ENCODE measurements at regions not wholly inside any gene's neighbourhood (a gene's known extent, or its start where the extent isn't known, plus 50 kb on each side); places are given as distances from the start of the nearest gene placed in this dataset.

- no peaks in the 10 kb centered on the region for H3K4me1 Mint-ChIP-seq (ENCODE audit: low read depth, unreplicated experiment)
- no peak overlapping the region for H3K27ac Mint-ChIP-seq (ENCODE audit: unreplicated experiment)
- no peaks in the 10 kb centered on the region for H3K9me3 Mint-ChIP-seq (ENCODE audit: unreplicated experiment)
- no peak for TF ChIP-seq CTCF (IDR thresholded peaks at IDR 0.05; ENCODE audit: partially characterized antibody, unreplicated experiment)
- no peaks in the 10 kb centered on the region for H3K36me3 Mint-ChIP-seq (ENCODE audit: unreplicated experiment)
- H3K27me3 Mint-ChIP-seq (ENCODE audit: unreplicated experiment), result no peaks in the 10 kb centered on the region
- DNase-seq, result no peak
- no peak overlapping the region for H3K4me3 Mint-ChIP-seq (ENCODE audit: unreplicated experiment)
Observed at GRCh38 chr11:15621565-15621964, 506.8 kb downstream of the INSC start.

GRCh38 chr11:15622231-15622890, 507.6 kb downstream of the INSC start:
- no peak for TF ChIP-seq CTCF (IDR thresholded peaks at IDR 0.05; ENCODE audit: partially characterized antibody, unreplicated experiment)
- Mint-ChIP-seq H3K27ac (ENCODE audit: unreplicated experiment) (no peak overlapping the region), H3K36me3 (ENCODE audit: unreplicated experiment) (no peaks in the 10 kb centered on the region), H3K9me3 (ENCODE audit: unreplicated experiment) (no peaks in the 10 kb centered on the region), H3K4me3 (ENCODE audit: unreplicated experiment) (no peak overlapping the region), H3K27me3 (ENCODE audit: unreplicated experiment) (no peaks in the 10 kb centered on the region), H3K4me1 (ENCODE audit: low read depth, unreplicated experiment) (no peaks in the 10 kb centered on the region)
- no peak for DNase-seq

- no peak overlapping the region for H3K4me3 Mint-ChIP-seq (ENCODE audit: unreplicated experiment)
Observed at GRCh38 chr11:15624701-15625100, 510.0 kb downstream of the INSC start.

GRCh38 chr11:15625691-15626090, 511.0 kb downstream of the INSC start:
- Mint-ChIP-seq H3K4me3 (ENCODE audit: unreplicated experiment) (no peak overlapping the region), H3K27me3 (ENCODE audit: unreplicated experiment) (no peaks in the 10 kb centered on the region), H3K9me3 (ENCODE audit: unreplicated experiment) (no peaks in the 10 kb centered on the region), H3K27ac (ENCODE audit: unreplicated experiment) (no peak overlapping the region), H3K36me3 (ENCODE audit: unreplicated experiment) (no peaks in the 10 kb centered on the region), H3K4me1 (ENCODE audit: low read depth, unreplicated experiment) (no peaks in the 10 kb centered on the region)
- TF ChIP-seq CTCF (IDR thresholded peaks at IDR 0.05; ENCODE audit: partially characterized antibody, unreplicated experiment), result no peak
- no peak for DNase-seq

More at GRCh38 chr11:15624701-15625100, 510.0 kb downstream of the INSC start:
- DNase-seq, result no peak
- no peaks in the 10 kb centered on the region for H3K27me3 Mint-ChIP-seq (ENCODE audit: unreplicated experiment)
- H3K9me3 Mint-ChIP-seq (ENCODE audit: unreplicated experiment), result no peaks in the 10 kb centered on the region
- no peak for TF ChIP-seq CTCF (IDR thresholded peaks at IDR 0.05; ENCODE audit: partially characterized antibody, unreplicated experiment)
- H3K4me1 Mint-ChIP-seq (ENCODE audit: low read depth, unreplicated experiment), result no peaks in the 10 kb centered on the region
- H3K27ac Mint-ChIP-seq (ENCODE audit: unreplicated experiment), result no peak overlapping the region
- H3K36me3 Mint-ChIP-seq (ENCODE audit: unreplicated experiment), result no peaks in the 10 kb centered on the region

- no peak overlapping the region for H3K27ac Mint-ChIP-seq (ENCODE audit: unreplicated experiment)
- H3K4me3 Mint-ChIP-seq (ENCODE audit: unreplicated experiment), result no peak overlapping the region
- no peaks in the 10 kb centered on the region for H3K4me1 Mint-ChIP-seq (ENCODE audit: low read depth, unreplicated experiment)
- no peaks in the 10 kb centered on the region for H3K36me3 Mint-ChIP-seq (ENCODE audit: unreplicated experiment)
- no peak for DNase-seq
- no peaks in the 10 kb centered on the region for H3K9me3 Mint-ChIP-seq (ENCODE audit: unreplicated experiment)
- TF ChIP-seq CTCF (IDR thresholded peaks at IDR 0.05; ENCODE audit: partially characterized antibody, unreplicated experiment), result no peak
- no peaks in the 10 kb centered on the region for H3K27me3 Mint-ChIP-seq (ENCODE audit: unreplicated experiment)
Observed at GRCh38 chr11:15627560-15627959, 512.8 kb downstream of the INSC start.

Measured in glutamatergic neuron (in vitro differentiated cells).